Endothelial cell (in vitro differentiated cells): ENCODE measurements at regions not wholly inside any gene's neighbourhood (a gene's known extent, or its start where the extent isn't known, plus 50 kb on each side); places are given as distances from the start of the nearest gene placed in this dataset.

Experiments used
- DNase-seq: peaks from one replicate; pipeline ENCODE4 v3.0.0; 2021; ENCODE audit warnings: low spot score
- H3K27ac Mint-ChIP-seq: one replicate; pipeline ENCODE4 v1.8.0; 2021; ENCODE audit warnings: mixed read lengths, inconsistent platforms; ENCODE audit not compliant: unreplicated experiment
- H3K27me3 Mint-ChIP-seq: one replicate; pipeline ENCODE4 v1.8.0; 2021; ENCODE audit warnings: mild to moderate bottlenecking, moderate library complexity, mixed read lengths, inconsistent platforms; ENCODE audit not compliant: unreplicated experiment
- H3K36me3 Mint-ChIP-seq: one replicate; pipeline ENCODE4 v1.8.0; 2021; ENCODE audit warnings: mild to moderate bottlenecking, low read depth, mixed read lengths, inconsistent platforms; ENCODE audit not compliant: unreplicated experiment
- H3K4me1 Mint-ChIP-seq: one replicate; pipeline ENCODE4 v1.8.0; 2021; ENCODE audit warnings: mild to moderate bottlenecking, mixed read lengths, inconsistent platforms; ENCODE audit not compliant: unreplicated experiment
- H3K4me3 Mint-ChIP-seq: one replicate; pipeline ENCODE4 v1.8.0; 2021; ENCODE audit warnings: mild to moderate bottlenecking, mixed read lengths, inconsistent platforms; ENCODE audit not compliant: unreplicated experiment
- H3K9me3 Mint-ChIP-seq: one replicate; pipeline ENCODE4 v1.8.0; 2021; ENCODE audit warnings: mixed read lengths, inconsistent platforms; ENCODE audit not compliant: unreplicated experiment
- CTCF ChIP-seq: fragments of 200-600 bp; sonication (generic); IDR thresholded peaks from one replicate; pipeline ENCODE4 v1.5.0; 2021; ENCODE audit warnings: antibody characterized with exemption; ENCODE audit not compliant: unreplicated experiment

GRCh38 chr20:10790013-10790412 is 116.2 kb upstream of the JAG1 start:
- Mint-ChIP-seq H3K4me3 (no peak overlapping the region), H3K4me1 (peaks cover 4% of the 10 kb centered on the region), H3K27ac (no peak overlapping the region), H3K9me3 (no peaks in the 10 kb centered on the region), H3K36me3 (no peaks in the 10 kb centered on the region), H3K27me3 (peaks cover 2% of the 10 kb centered on the region)
- no peak for DNase-seq
- no peak for TF ChIP-seq CTCF

- Mint-ChIP-seq H3K27ac (no peak overlapping the region), H3K4me3 (no peak overlapping the region), H3K36me3 (no peaks in the 10 kb centered on the region), H3K9me3 (no peaks in the 10 kb centered on the region), H3K4me1 (peaks cover 4% of the 10 kb centered on the region), H3K27me3 (peaks cover 2% of the 10 kb centered on the region)
- no peak for TF ChIP-seq CTCF
- no peak for DNase-seq
These were observed 118.5 kb upstream of the JAG1 start for GRCh38 chr20:10792291-10792690.

GRCh38 chr20:10793766-10794165 is 120.0 kb upstream of the JAG1 start:
- Mint-ChIP-seq H3K36me3 (no peaks in the 10 kb centered on the region), H3K27me3 (peaks cover 2% of the 10 kb centered on the region), H3K4me1 (peaks cover 4% of the 10 kb centered on the region), H3K9me3 (no peaks in the 10 kb centered on the region), H3K4me3 (no peak overlapping the region), H3K27ac (no peak overlapping the region)
- DNase-seq = no peak
- no peak for TF ChIP-seq CTCF

GRCh38 chr20:10794765-10795164 is 121.0 kb upstream of the JAG1 start:
- no peaks in the 10 kb centered on the region for H3K9me3 Mint-ChIP-seq
- no peak overlapping the region for H3K27ac Mint-ChIP-seq
- peaks cover 2% of the 10 kb centered on the region for H3K27me3 Mint-ChIP-seq
- no peak overlapping the region for H3K4me3 Mint-ChIP-seq
- DNase-seq = no peak
- H3K4me1 Mint-ChIP-seq = peaks cover 4% of the 10 kb centered on the region
- TF ChIP-seq CTCF = no peak
- no peaks in the 10 kb centered on the region for H3K36me3 Mint-ChIP-seq

GRCh38 chr20:10795286-10796026 is 121.7 kb upstream of the JAG1 start:
- H3K27me3 Mint-ChIP-seq = peaks cover 2% of the 10 kb centered on the region
- H3K4me3 Mint-ChIP-seq = no peak overlapping the region
- no peak overlapping the region for H3K27ac Mint-ChIP-seq
- H3K4me1 Mint-ChIP-seq = peaks cover 4% of the 10 kb centered on the region
- TF ChIP-seq CTCF = no peak
- no peak for DNase-seq
- no peaks in the 10 kb centered on the region for H3K36me3 Mint-ChIP-seq
- no peaks in the 10 kb centered on the region for H3K9me3 Mint-ChIP-seq
